Choroid plexus epithelial cell (primary cell): ENCODE measurements at regions not wholly inside any gene's neighbourhood (a gene's known extent, or its start where the extent isn't known, plus 50 kb on each side); places are given as distances from the start of the nearest gene placed in this dataset.
"Not testable (repeated sequence)": the region's sequence is repeated elsewhere in the genome, so short reads cannot be mapped to it uniquely, and the experiment has no call there.

Experiments used
- DNase-seq: peaks from one replicate; pipeline ENCODE4 v3.0.0-alpha.2; 2010; ENCODE audit warnings: low read depth
- H3K4me3 ChIP-seq: 2 replicates; pipeline ENCODE4 v1.5.1; 2011; ENCODE audit warnings: low read depth, mild to moderate bottlenecking, control low read depth, low read length, moderate library complexity
- TF ChIP-seq, protein P1 (sequence below): conservative IDR thresholded peaks from 2 replicates; pipeline ENCODE4 v1.5.1; 2011; ENCODE audit warnings: low read depth, mild to moderate bottlenecking, control low read depth, inconsistent platforms, low read length, moderate library complexity

DNA sequence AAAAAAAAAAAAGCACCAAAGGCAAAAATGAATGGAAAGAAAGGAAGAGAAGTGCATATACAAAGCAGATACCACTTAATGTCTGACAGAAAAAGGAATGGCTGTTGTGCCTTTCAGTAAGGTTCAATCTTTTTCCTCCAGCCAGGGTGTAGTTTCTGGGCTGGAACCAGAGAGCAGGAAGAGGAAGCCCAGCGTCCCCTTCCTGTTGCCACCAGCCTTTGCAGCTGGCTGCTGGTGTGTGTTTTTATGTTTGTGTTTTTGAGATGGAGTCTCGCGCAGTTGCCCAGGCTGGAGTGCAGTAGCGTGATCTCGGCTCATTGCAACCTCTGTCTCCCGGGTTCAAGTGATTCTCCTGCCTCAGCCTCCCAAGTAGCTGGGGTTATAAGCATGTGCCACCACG, 64.6 kb upstream of the LTA4H start:
- no peak overlapping the region for H3K4me3 ChIP-seq
- DNase-seq, result no peak
- TF ChIP-seq, protein P1, sequence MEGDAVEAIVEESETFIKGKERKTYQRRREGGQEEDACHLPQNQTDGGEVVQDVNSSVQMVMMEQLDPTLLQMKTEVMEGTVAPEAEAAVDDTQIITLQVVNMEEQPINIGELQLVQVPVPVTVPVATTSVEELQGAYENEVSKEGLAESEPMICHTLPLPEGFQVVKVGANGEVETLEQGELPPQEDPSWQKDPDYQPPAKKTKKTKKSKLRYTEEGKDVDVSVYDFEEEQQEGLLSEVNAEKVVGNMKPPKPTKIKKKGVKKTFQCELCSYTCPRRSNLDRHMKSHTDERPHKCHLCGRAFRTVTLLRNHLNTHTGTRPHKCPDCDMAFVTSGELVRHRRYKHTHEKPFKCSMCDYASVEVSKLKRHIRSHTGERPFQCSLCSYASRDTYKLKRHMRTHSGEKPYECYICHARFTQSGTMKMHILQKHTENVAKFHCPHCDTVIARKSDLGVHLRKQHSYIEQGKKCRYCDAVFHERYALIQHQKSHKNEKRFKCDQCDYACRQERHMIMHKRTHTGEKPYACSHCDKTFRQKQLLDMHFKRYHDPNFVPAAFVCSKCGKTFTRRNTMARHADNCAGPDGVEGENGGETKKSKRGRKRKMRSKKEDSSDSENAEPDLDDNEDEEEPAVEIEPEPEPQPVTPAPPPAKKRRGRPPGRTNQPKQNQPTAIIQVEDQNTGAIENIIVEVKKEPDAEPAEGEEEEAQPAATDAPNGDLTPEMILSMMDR, result no peak

DNA sequence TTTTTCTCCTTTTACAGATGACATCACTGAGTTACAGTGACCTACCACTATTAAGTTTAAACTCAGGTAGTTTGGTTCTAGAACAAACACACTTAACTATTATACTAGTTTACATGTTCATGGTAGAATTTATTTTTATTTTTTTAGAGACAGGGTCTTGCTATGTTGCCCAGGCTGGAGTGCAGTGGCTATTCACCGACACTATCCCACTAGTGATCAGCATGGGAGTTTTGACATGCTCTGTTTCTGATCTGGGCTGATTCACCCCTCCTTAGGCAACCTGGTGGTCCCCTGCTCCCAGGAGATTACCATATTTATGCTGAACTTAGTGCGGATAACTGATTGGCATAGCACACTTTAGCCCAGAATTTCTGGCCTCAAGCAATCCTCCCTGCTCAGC, 66.4 kb upstream of the LTA4H start:
- no peak overlapping the region for H3K4me3 ChIP-seq
- TF ChIP-seq, protein P1, result no peak
- DNase-seq, result no peak

DNA sequence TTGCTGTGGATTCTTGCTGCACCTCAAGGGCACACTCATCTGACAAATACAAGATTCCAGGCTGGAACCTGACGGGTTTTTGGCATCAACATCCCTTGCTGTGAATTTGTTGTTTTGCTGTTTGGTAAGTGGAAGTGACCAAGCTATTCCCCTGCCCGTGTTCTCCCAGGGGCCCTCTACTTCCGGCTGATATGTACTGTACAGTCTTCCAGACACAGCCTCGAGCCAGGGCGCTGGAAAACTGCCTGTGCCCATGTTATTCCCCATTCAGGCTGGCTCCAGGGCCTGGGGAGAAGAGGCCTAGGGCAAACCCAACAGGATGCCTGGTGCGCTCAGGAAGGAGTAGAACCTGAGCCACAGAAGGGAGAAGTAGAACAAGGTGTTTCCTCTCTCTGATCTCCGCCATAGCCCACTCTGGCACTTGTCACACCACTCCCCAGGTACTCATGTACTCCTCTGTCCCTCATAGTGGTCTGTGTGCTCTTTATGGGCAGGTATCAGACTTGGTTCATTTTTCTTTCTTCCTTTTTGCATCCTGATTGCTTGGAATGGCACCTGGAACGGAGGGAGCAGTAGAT, 67.8 kb upstream of the LTA4H start:
- H3K4me3 ChIP-seq, result no peak overlapping the region
- no peak for DNase-seq
- TF ChIP-seq, protein P1, result no peak

DNA sequence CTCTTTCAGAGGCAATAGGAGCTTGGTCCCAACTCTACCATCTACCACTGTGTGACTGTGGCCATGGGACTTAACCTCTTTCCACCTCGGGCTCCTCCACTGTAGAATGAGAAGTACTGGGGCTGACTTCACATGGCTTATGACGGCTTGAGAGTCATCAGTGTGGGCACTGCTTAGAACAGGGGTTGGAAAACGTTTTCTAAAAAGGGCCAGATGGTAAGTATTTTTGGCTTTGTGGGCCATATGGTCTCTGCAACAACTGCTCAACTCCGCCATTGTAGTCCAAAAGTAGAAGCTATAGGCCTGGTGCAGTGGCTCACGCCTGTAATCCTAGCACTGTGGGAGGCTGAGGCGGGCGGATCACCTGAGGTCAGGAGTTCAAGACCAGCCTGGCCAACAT, 69.2 kb upstream of the LTA4H start:
- H3K4me3 ChIP-seq, result no peak overlapping the region
- TF ChIP-seq, protein P1, result no peak
- no peak for DNase-seq

DNA sequence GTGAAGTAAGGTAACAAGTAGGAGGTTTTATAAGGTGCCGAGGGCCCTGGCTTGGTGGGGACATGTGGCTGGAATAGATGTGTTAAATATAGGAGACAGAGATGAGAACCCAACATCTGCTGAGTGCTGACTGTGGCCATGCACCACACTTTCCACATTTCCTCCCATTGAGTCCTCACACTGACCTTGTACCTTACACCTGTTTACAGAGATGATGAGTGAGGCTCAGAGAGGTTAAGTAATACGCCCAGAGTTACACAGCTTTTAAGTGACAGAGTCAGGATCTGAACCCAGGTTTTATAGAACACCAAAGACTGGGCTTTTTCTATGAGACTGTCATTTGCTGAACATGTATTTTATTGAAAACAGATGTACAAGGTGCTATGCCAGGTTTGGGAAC, 70.8 kb upstream of the LTA4H start:
- no peak for DNase-seq
- TF ChIP-seq, protein P1, result no peak
- no peak overlapping the region for H3K4me3 ChIP-seq

DNA sequence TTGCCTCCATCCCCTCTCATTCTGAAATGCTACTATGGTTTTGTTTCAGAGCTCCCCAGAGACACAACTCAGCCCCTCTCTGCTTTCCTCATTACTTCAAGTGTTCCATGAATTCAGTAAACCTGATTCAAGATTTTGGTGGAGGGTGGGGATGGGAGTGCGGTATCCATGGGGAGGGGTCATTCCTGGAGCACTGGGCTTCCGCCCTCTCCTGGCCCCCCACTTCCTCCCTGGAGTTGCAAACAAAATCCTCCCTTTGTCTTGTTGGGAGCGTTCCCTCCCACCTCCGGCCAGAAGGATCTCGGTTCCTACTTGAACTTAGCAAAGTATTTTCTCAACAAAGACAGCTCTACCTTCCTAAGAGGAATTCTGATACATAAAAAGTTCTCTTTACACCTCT, 71.8 kb upstream of the LTA4H start:
- TF ChIP-seq, protein P1, result no peak
- no peak overlapping the region for H3K4me3 ChIP-seq
- DNase-seq, result no peak

DNA sequence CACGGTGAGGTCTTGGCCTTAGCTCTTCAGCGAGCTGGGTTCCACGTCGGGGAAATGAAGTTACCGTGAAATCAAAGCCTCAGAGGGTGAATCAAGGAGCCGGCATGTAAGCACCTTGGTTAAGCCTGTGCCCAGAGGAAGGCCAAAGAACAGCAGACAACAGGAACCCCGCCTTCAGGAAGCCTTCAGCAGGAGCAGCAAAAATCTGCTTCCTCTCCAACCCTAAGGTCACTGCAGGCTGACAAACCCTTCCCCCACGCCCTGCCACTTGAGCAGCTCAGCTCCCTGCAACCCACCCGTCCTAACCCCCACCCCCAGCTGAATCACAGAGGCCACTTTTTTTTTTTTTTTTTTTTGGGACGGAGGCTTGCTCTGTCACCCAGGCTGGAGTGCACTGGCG, 72.9 kb upstream of the LTA4H start:
- H3K4me3 ChIP-seq, result no peak overlapping the region
- no peak for DNase-seq
- TF ChIP-seq, protein P1, result no peak

DNA sequence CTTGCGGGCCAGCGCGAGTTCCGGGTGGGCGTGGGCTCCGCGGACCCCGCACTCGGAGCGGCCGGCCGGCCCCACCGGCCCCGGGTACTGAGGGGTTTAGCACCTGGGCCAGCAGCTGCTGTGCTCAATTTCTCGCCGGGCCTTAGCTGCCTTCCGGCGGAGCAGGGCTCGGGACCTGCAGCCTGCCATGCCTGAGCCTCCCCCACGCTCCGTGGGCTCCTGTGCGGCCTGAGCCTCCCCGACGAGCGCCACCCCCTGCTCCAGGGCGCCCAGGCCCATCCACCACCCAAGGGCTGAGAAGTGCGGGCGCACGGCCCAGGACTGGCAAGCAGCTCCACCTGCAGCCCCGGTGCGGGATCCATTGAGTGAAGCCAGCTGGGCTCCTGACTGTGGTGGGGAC, 73.6 kb upstream of the LTA4H start:
- DNase-seq, H3K4me3 ChIP-seq: not testable (repeated sequence)
